Endothelial cell of hepatic sinusoid (primary cell): ENCODE measurements at regions not wholly inside any gene's neighbourhood (a gene's known extent, or its start where the extent isn't known, plus 50 kb on each side); places are given as distances from the start of the nearest gene placed in this dataset.

Experiments
- in situ Hi-C: cut with HindIII; loops from 2 replicates; pipeline ENCODE4 v1.10.0; 2017; ENCODE audit warnings: low sequenced_read_pairs

- in situ Hi-C loops = no loop called here
These were observed 358.7 kb downstream of the LPIN1 start for GRCh38 chr2:12105180-12105579.

- in situ Hi-C loops = no loop called here
These were observed 360.1 kb downstream of the LPIN1 start for GRCh38 chr2:12106440-12107080.

- in situ Hi-C loops = no loop called here
These were observed 360.9 kb downstream of the LPIN1 start for GRCh38 chr2:12107321-12107720.

- in situ Hi-C loops = no loop called here
These were observed 361.5 kb downstream of the LPIN1 start for GRCh38 chr2:12107939-12108338.

- in situ Hi-C loops = no loop called here
These were observed 363.1 kb downstream of the LPIN1 start for GRCh38 chr2:12109363-12110017.

- in situ Hi-C loops = no loop called here
These were observed 363.6 kb downstream of the LPIN1 start for GRCh38 chr2:12110074-12110473.

- in situ Hi-C loops = no loop called here
These were observed 364.0 kb downstream of the LPIN1 start for GRCh38 chr2:12110481-12110880.

- in situ Hi-C loops = no loop called here
These were observed 367.0 kb downstream of the LPIN1 start for GRCh38 chr2:12113412-12113811.

GRCh38 chr2:12114816-12115215, 368.4 kb downstream of the LPIN1 start:
- in situ Hi-C loops = no loop called here

GRCh38 chr2:12116228-12116750, 369.9 kb downstream of the LPIN1 start:
- in situ Hi-C loops = no loop called here

- in situ Hi-C loops = no loop called here
These were observed 373.4 kb downstream of the LPIN1 start for GRCh38 chr2:12119841-12120240.

- in situ Hi-C loops = no loop called here
These were observed 374.1 kb downstream of the LPIN1 start for GRCh38 chr2:12120281-12121150.

GRCh38 chr2:12124790-12125189, 378.4 kb downstream of the LPIN1 start:
- in situ Hi-C loops = no loop called here

GRCh38 chr2:12126318-12126717, 379.9 kb downstream of the LPIN1 start:
- in situ Hi-C loops = no loop called here

- in situ Hi-C loops = no loop called here
These were observed 381.2 kb downstream of the LPIN1 start for GRCh38 chr2:12127638-12128037.

- in situ Hi-C loops = no loop called here
These were observed 385.5 kb downstream of the LPIN1 start for GRCh38 chr2:12131975-12132374.

- in situ Hi-C loops = no loop called here
These were observed 395.3 kb downstream of the LPIN1 start for GRCh38 chr2:12141618-12142258.

- in situ Hi-C loops = no loop called here
These were observed 405.3 kb downstream of the LPIN1 start for GRCh38 chr2:12151716-12152115.

- in situ Hi-C loops = no loop called here
These were observed 406.5 kb downstream of the LPIN1 start for GRCh38 chr2:12152888-12153287.

- in situ Hi-C loops = no loop called here
These were observed 409.0 kb downstream of the LPIN1 start for GRCh38 chr2:12155303-12156051.
